WTC11 (cell line): ENCODE measurements at regions not wholly inside any gene's neighbourhood (a gene's known extent, or its start where the extent isn't known, plus 50 kb on each side); places are given as distances from the start of the nearest gene placed in this dataset.

Experiments used
- ATAC-seq: fragments of 200-7000 bp; cut with Tn5 transposase; 2 replicates; pipeline ENCODE4 v1.10.0; 2021; ENCODE audit warnings: mild to moderate bottlenecking, moderate library complexity
- CTCF ChIA-PET: fragments of 300-600 bp; sonication (Branson Sonifier 250); formaldehyde crosslinking; loops from one replicate; lab custom pipeline; 2021; ENCODE audit warnings: antibody characterized with exemption; lab: Charles Lee
- POLR2A ChIA-PET: fragments of 350-600 bp; sonication (Branson Sonifier 250); formaldehyde crosslinking; loops from one replicate; lab custom pipeline; 2021; ENCODE audit warnings: antibody characterized with exemption; lab: Charles Lee
- DNase-seq: peaks from one replicate; pipeline ENCODE4 v3.0.0; 2021; ENCODE audit warnings: low spot score
- H3K27ac Mint-ChIP-seq: 2 replicates; pipeline ENCODE4 v1.8.0; 2021; ENCODE audit warnings: mixed read lengths
- H3K27me3 Mint-ChIP-seq: 2 replicates; pipeline ENCODE4 v1.8.0; 2021; ENCODE audit warnings: low read depth, mild to moderate bottlenecking, moderate library complexity, mixed read lengths
- H3K36me3 Mint-ChIP-seq: 2 replicates; pipeline ENCODE4 v1.8.0; 2021; ENCODE audit warnings: mixed read lengths
- H3K4me1 Mint-ChIP-seq: 2 replicates; pipeline ENCODE4 v1.8.0; 2022; ENCODE audit warnings: mixed read lengths
- H3K4me3 Mint-ChIP-seq: 2 replicates; pipeline ENCODE4 v1.8.0; 2021; ENCODE audit warnings: mild to moderate bottlenecking, moderate library complexity, mixed read lengths
- H3K9me3 Mint-ChIP-seq: 2 replicates; pipeline ENCODE4 v1.8.0; 2021; ENCODE audit warnings: mixed read lengths
- AFF4 ChIP-seq: sonication (generic); formaldehyde crosslinking; IDR thresholded peaks from 2 replicates; pipeline ENCODE4 v1.8.1; 2023; ENCODE audit warnings: mild to moderate bottlenecking, missing genetic modification reagents, borderline replicate concordance
- AR ChIP-seq: fragments of 250-450 bp; sonication (Bioruptor Pico); IDR thresholded peaks from 2 replicates; pipeline ENCODE4 v1.9.0; 2021; ENCODE audit warnings: mild to moderate bottlenecking
- ATF3 ChIP-seq: sonication (generic); formaldehyde crosslinking; conservative IDR thresholded peaks from 2 replicates; pipeline ENCODE4 v1.8.1; 2022; ENCODE audit warnings: mild to moderate bottlenecking, missing genetic modification reagents
- CREB1 ChIP-seq: sonication (generic); formaldehyde crosslinking; IDR thresholded peaks from 2 replicates; pipeline ENCODE4 v1.8.0; 2023; ENCODE audit warnings: mild to moderate bottlenecking, missing genetic modification reagents
- EMX1 ChIP-seq: fragments of 250-450 bp; sonication (Bioruptor Pico); IDR thresholded peaks from 2 replicates; pipeline ENCODE4 v1.8.0; 2021; ENCODE audit warnings: mild to moderate bottlenecking
- FOXK1 ChIP-seq: sonication (generic); formaldehyde crosslinking; IDR thresholded peaks from 2 replicates; pipeline ENCODE4 v1.8.0; 2022; ENCODE audit warnings: mild to moderate bottlenecking, moderate library complexity, missing genetic modification reagents
- GRHL2 ChIP-seq: fragments of 250-450 bp; sonication (Bioruptor Pico); IDR thresholded peaks from 2 replicates; pipeline ENCODE4 v1.8.0; 2022; ENCODE audit warnings: mild to moderate bottlenecking, moderate library complexity; ENCODE audit not compliant: insufficient replicate concordance, severe bottlenecking
- OVOL2 ChIP-seq: fragments of 250-450 bp; sonication (Bioruptor Pico); IDR thresholded peaks from 2 replicates; pipeline ENCODE4 v1.9.0; 2021; ENCODE audit warnings: mild to moderate bottlenecking, borderline replicate concordance
- PREB ChIP-seq: sonication (generic); formaldehyde crosslinking; IDR thresholded peaks from 2 replicates; pipeline ENCODE4 v1.8.1; 2022; ENCODE audit warnings: mild to moderate bottlenecking, missing genetic modification reagents, moderate library complexity, borderline replicate concordance
- PRRX2 ChIP-seq: fragments of 250-450 bp; sonication (Bioruptor Pico); IDR thresholded peaks from 2 replicates; pipeline ENCODE4 v1.8.0; 2021; ENCODE audit warnings: mild to moderate bottlenecking
- RELA ChIP-seq: sonication (generic); formaldehyde crosslinking; IDR thresholded peaks from 2 replicates; pipeline ENCODE4 v1.8.1; 2022; ENCODE audit warnings: missing genetic modification reagents, mild to moderate bottlenecking, borderline replicate concordance
- SMAD3 ChIP-seq: sonication (generic); formaldehyde crosslinking; IDR thresholded peaks from 2 replicates; pipeline ENCODE4 v1.8.0; 2022; ENCODE audit warnings: missing genetic modification reagents, mild to moderate bottlenecking, borderline replicate concordance
- TP53 ChIP-seq: sonication (generic); formaldehyde crosslinking; IDR thresholded peaks from 2 replicates; pipeline ENCODE4 v1.8.1; 2023; ENCODE audit warnings: mild to moderate bottlenecking, missing genetic modification reagents
- USF1 ChIP-seq: sonication (generic); formaldehyde crosslinking; IDR thresholded peaks from 2 replicates; pipeline ENCODE4 v1.8.0; 2022; ENCODE audit warnings: mild to moderate bottlenecking, missing genetic modification reagents
- ZNF121 ChIP-seq: sonication (generic); formaldehyde crosslinking; IDR thresholded peaks from 2 replicates; pipeline ENCODE4 v1.8.0; 2023; ENCODE audit warnings: missing genetic modification reagents
- ZNF138 ChIP-seq: sonication (generic); formaldehyde crosslinking; conservative IDR thresholded peaks from 2 replicates; pipeline ENCODE4 v1.8.1; 2022; ENCODE audit warnings: mild to moderate bottlenecking, moderate library complexity, missing genetic modification reagents
- ZNF416 ChIP-seq: fragments of 250-450 bp; sonication (Bioruptor Pico); IDR thresholded peaks from 2 replicates; pipeline ENCODE4 v1.9.0; 2021; ENCODE audit warnings: mild to moderate bottlenecking, inconsistent platforms
- ZNF423 ChIP-seq: fragments of 250-450 bp; sonication (Bioruptor Pico); IDR thresholded peaks from 2 replicates; pipeline ENCODE4 v2.1.2; 2022; ENCODE audit warnings: mild to moderate bottlenecking, moderate library complexity
- ZSCAN18 ChIP-seq: fragments of 250-450 bp; sonication (Bioruptor Pico); IDR thresholded peaks from 2 replicates; pipeline ENCODE4 v2.1.2; 2022; ENCODE audit warnings: mild to moderate bottlenecking, moderate library complexity

- Mint-ChIP-seq H3K27me3 (no peaks in the 10 kb centered on the region), H3K36me3 (no peaks in the 10 kb centered on the region), H3K9me3 (no peaks in the 10 kb centered on the region), H3K27ac (no peak overlapping the region), H3K4me3 (no peak overlapping the region), H3K4me1 (peaks cover 25% of the 10 kb centered on the region)
- TF ChIP-seq OVOL2 (CRISPR knock-in tag) = no peak
- TF ChIP-seq AFF4 = no peak
- TF ChIP-seq PRRX2 (CRISPR knock-in tag) = no peak
- no peak for TF ChIP-seq ZNF423
- no peak for TF ChIP-seq TP53 (CRISPR knock-in tag)
- TF ChIP-seq FOXK1 (CRISPR knock-in tag) = no peak
- TF ChIP-seq ATF3 (CRISPR knock-in tag) = no peak
- TF ChIP-seq ZNF138 (CRISPR knock-in tag) = no peak
- TF ChIP-seq AR = no peak
- no peak for TF ChIP-seq EMX1
- no peak for TF ChIP-seq PREB (CRISPR knock-in tag)
- no peak for TF ChIP-seq USF1 (CRISPR knock-in tag)
- TF ChIP-seq ZSCAN18 = no peak
- no peak for TF ChIP-seq RELA (CRISPR knock-in tag)
- TF ChIP-seq GRHL2 (CRISPR knock-in tag) = no peak
- ChIA-PET POLR2A (no interaction called here), CTCF (no interaction called here)
- no peak for DNase-seq
- ATAC-seq = no peak
Observed at GRCh38 chr18:10063489-10063888, 149.7 kb downstream of the VAPA start.

GRCh38 chr18:10064267-10064666 is 150.5 kb downstream of the VAPA start:
- Mint-ChIP-seq H3K9me3 (no peaks in the 10 kb centered on the region), H3K4me1 (peaks cover 33% of the 10 kb centered on the region), H3K4me3 (no peak overlapping the region), H3K36me3 (no peaks in the 10 kb centered on the region), H3K27ac (no peak overlapping the region), H3K27me3 (no peaks in the 10 kb centered on the region)
- ATAC-seq (no peak), DNase-seq (no peak)
- ChIA-PET CTCF (no interaction called here), POLR2A (no interaction called here)
- no peak for TF ChIP-seq ZNF121 (CRISPR knock-in tag)
- TF ChIP-seq SMAD3 (CRISPR knock-in tag) = no peak
- TF ChIP-seq CREB1 = no peak
- no peak for TF ChIP-seq EMX1
- no peak for TF ChIP-seq ZNF416 (CRISPR knock-in tag)
